WERI-Rb-1 (cell line): ENCODE measurements at regions not wholly inside any gene's neighbourhood (a gene's known extent, or its start where the extent isn't known, plus 50 kb on each side); places are given as distances from the start of the nearest gene placed in this dataset.

ENCODE experiments used
- DNase-seq: peaks from one replicate; pipeline ENCODE4 v3.0.0-alpha.2; 2020
- H3K27ac ChIP-seq: fragments of 250-450 bp; sonication (Bioruptor Pico); 2 replicates; pipeline ENCODE4 v1.5.1; 2020; ENCODE audit warnings: mild to moderate bottlenecking, moderate library complexity
- H3K27me3 ChIP-seq: fragments of 250-450 bp; sonication (Bioruptor Pico); 2 replicates; pipeline ENCODE4 v1.5.1; 2021; ENCODE audit warnings: mild to moderate bottlenecking, low read depth, moderate library complexity; ENCODE audit not compliant: insufficient read depth, severe bottlenecking
- H3K36me3 ChIP-seq: fragments of 250-450 bp; sonication (Bioruptor Pico); 2 replicates; pipeline ENCODE4 v1.5.1; 2020; ENCODE audit warnings: mild to moderate bottlenecking, moderate library complexity
- H3K4me3 ChIP-seq: 2 replicates; pipeline ENCODE4 v1.5.1; 2011; ENCODE audit warnings: low read depth, mild to moderate bottlenecking, control low read depth, low read length
- H3K9me3 ChIP-seq: fragments of 250-450 bp; sonication (Bioruptor Pico); 2 replicates; pipeline ENCODE4 v1.5.1; 2021; ENCODE audit warnings: mild to moderate bottlenecking, moderate library complexity; ENCODE audit not compliant: severe bottlenecking
- TF ChIP-seq, protein P1 (sequence below): IDR thresholded peaks from 2 replicates; pipeline ENCODE4 v1.5.1; 2011; ENCODE audit warnings: low read depth, mild to moderate bottlenecking, control low read depth, inconsistent platforms, low read length

DNA sequence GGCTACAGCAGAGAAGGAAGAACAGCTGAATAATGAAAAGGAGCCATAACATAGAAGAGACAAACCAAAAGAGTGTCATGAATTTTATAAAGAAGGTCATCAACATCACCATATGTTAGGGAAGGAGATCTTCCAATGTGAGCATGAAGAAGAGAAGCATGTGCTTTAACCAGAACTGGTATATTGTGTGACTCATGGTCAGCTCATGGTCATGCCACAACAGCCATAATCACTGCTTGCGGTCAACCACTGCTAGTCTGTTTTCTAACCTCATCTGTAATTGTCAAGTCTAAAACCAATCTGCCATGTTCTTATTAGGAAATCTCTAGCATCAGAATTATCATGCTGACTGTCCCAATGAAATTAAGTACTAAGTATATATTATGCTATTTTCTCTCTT is 204.1 kb upstream of the VRK2 start:
- Histone ChIP-seq H3K27me3 (no peaks in the 10 kb centered on the region), H3K9me3 (no peaks in the 10 kb centered on the region), H3K27ac (no peak overlapping the region), H3K36me3 (no peaks in the 10 kb centered on the region), H3K4me3 (no peak overlapping the region)
- DNase-seq = no peak
- TF ChIP-seq, protein P1, sequence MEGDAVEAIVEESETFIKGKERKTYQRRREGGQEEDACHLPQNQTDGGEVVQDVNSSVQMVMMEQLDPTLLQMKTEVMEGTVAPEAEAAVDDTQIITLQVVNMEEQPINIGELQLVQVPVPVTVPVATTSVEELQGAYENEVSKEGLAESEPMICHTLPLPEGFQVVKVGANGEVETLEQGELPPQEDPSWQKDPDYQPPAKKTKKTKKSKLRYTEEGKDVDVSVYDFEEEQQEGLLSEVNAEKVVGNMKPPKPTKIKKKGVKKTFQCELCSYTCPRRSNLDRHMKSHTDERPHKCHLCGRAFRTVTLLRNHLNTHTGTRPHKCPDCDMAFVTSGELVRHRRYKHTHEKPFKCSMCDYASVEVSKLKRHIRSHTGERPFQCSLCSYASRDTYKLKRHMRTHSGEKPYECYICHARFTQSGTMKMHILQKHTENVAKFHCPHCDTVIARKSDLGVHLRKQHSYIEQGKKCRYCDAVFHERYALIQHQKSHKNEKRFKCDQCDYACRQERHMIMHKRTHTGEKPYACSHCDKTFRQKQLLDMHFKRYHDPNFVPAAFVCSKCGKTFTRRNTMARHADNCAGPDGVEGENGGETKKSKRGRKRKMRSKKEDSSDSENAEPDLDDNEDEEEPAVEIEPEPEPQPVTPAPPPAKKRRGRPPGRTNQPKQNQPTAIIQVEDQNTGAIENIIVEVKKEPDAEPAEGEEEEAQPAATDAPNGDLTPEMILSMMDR = no peak

DNA sequence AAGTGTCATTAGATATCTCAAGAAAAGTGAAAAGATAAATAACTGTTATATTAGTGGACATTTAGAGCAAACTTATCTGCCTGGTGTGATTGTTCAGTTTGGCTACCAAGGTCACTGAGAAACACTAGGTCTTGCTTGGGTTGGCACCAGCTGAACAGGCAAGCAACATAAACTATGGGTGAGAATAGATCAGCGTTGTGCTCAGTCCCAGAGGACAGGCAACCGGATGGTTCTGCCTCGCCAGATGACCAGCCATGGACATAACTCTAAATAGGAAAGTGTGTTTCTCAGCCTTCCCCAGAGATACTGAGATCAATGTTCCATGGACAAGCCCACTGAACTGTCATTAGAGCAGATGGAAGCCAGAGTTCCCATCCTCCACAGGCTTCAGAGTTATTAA is 203.4 kb upstream of the VRK2 start:
- Histone ChIP-seq H3K4me3 (no peak overlapping the region), H3K27ac (no peak overlapping the region), H3K9me3 (no peaks in the 10 kb centered on the region), H3K27me3 (no peaks in the 10 kb centered on the region), H3K36me3 (no peaks in the 10 kb centered on the region)
- DNase-seq = no peak
- TF ChIP-seq, protein P1 = no peak

- Histone ChIP-seq H3K9me3 (no peaks in the 10 kb centered on the region), H3K27me3 (no peaks in the 10 kb centered on the region), H3K36me3 (no peaks in the 10 kb centered on the region), H3K27ac (no peak overlapping the region), H3K4me3 (no peak overlapping the region)
- TF ChIP-seq, protein P1 = no peak
- no peak for DNase-seq
Measured at GRCh38 chr2:57848723-57849122, 197.9 kb upstream of the VRK2 start.

DNA sequence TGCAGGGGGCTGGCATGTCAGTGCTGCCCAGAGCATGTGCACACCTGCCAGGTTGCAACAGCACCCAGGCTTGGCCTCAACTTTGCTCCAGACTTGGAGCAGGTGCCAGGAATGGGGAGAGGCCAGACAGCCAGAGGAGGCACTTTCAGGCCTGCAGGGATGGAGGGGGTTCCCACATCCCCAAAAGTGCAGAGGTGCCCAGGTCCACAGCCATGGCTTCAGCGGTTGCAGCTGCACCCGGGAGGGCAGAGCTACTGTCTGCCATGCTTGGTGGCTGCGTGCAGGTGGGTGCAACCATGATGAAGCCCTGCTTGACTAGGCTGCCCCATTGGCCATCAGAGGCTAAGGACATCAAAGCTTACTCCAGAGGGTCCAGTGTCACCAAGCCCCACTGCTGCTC is 196.8 kb upstream of the VRK2 start:
- no peak overlapping the region for H3K4me3 ChIP-seq
- H3K27me3 ChIP-seq = no peaks in the 10 kb centered on the region

DNA sequence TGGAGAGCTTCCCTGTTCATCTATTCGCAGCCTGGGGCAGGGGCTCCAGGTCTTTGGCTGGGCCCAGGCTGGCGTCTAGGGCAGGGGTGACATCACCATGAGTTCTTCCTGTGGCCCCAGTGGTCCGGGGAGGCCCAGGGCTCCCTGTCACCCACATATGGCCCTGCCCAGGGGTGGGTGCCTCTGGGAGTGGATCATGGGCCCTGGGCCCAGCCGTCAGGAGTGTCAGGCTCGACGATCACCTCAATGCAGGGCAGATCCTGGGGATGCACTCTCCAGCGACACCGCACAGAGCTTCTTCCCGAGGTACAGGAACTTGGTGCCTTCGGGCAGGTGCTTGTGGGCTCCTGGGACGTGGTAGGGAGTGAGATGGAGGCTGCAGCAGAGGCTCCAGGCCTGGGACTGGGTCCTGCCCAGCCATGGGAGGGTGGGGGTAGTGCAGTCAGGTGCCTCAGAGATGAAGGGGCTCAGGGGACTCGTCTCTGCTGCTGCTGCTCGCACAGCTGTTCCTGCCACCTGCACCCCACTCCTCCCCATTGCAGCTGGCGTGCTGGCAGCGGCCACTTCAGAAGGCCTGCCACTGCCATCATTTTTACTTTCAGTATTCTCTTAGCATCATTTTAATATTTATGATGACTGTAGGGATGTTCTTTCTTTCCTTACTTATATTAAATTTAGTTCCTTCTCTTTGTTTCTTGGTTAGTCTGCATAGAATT is 196.0 kb upstream of the VRK2 start:
- DNase-seq = no peak
- no peaks in the 10 kb centered on the region for H3K9me3 ChIP-seq
- H3K4me3 ChIP-seq = no peak overlapping the region
- no peaks in the 10 kb centered on the region for H3K27me3 ChIP-seq
- H3K27ac ChIP-seq = no peak overlapping the region
- TF ChIP-seq, protein P1 = no peak
- H3K36me3 ChIP-seq = no peaks in the 10 kb centered on the region

More for the DNA sequence above, 196.8 kb upstream of the VRK2 start:
- Histone ChIP-seq H3K9me3 (no peaks in the 10 kb centered on the region), H3K27ac (no peak overlapping the region), H3K36me3 (no peaks in the 10 kb centered on the region)
- DNase-seq = no peak
- TF ChIP-seq, protein P1 = no peak

GRCh38 chr2:57855212-57855611 is 191.4 kb upstream of the VRK2 start:
- Histone ChIP-seq H3K4me3 (no peak overlapping the region), H3K36me3 (no peaks in the 10 kb centered on the region), H3K9me3 (no peaks in the 10 kb centered on the region), H3K27ac (no peak overlapping the region), H3K27me3 (no peaks in the 10 kb centered on the region)
- TF ChIP-seq, protein P1 = no peak
- no peak for DNase-seq
